Endothelial cell of umbilical vein (primary cell): ENCODE measurements at regions not wholly inside any gene's neighbourhood (a gene's known extent, or its start where the extent isn't known, plus 50 kb on each side); places are given as distances from the start of the nearest gene placed in this dataset.

Experiments used
- BruUV-seq: library from RNA; stranded (reverse); fragments of 400-500 nt; replicated peaks from 2 replicates; lab custom pipeline; 2021; lab: Mats Ljungman, UMichigan
- CTCF ChIA-PET: fragments of 300-600, 350-600 bp; sonication (Branson Sonifier 250); formaldehyde crosslinking; loops from one replicate; lab custom pipeline; 2021; ENCODE audit warnings: antibody characterized with exemption, inconsistent platforms; lab: Charles Lee
- POLR2A ChIA-PET: fragments of 300-600, 350-600 bp; sonication (Branson Sonifier 250); formaldehyde crosslinking; loops from one replicate; lab custom pipeline; 2021; ENCODE audit warnings: antibody characterized with exemption, inconsistent platforms; lab: Charles Lee
- DNase-seq: peaks from one replicate; pipeline ENCODE4 v3.0.0-alpha.2; 2011; ENCODE audit warnings: low read depth, low spot score
- FAIRE-seq: peaks from 2 replicates; lab custom pipeline; 2011; peaks lifted over from hg19 to GRCh38; lab: Jason Lieb, UNC
- H2AFZ ChIP-seq: 2 replicates; pipeline ENCODE4 v1.6.0; 2012; ENCODE audit warnings: low read depth, low read length, control low read depth, inconsistent platforms
- H3K27ac ChIP-seq: 2 replicates; pipeline ENCODE4 v1.5.1; 2011; ENCODE audit warnings: low read depth, mild to moderate bottlenecking, control low read depth, low read length, moderate library complexity; ENCODE audit not compliant: insufficient read depth
- H3K27me3 ChIP-seq, 2 experiments: 2 replicates each; pipeline versions ENCODE4 v1.6.0 to v1.6.1; 2011; ENCODE audit warnings: low read length in 2 of 2, mixed read lengths in 1 of 2; ENCODE audit not compliant: control insufficient read depth in 2 of 2, insufficient read depth in 2 of 2
- H3K36me3 ChIP-seq, 2 experiments: 2 replicates in 1 of 2; 3 replicates in 1 of 2; pipeline ENCODE4 v1.5.1; 2011; ENCODE audit warnings: low read length in 2 of 2, mild to moderate bottlenecking in 1 of 2, moderate library complexity in 1 of 2; ENCODE audit not compliant: control insufficient read depth in 2 of 2, insufficient read depth in 2 of 2; ENCODE audit errors: extremely low read depth in 1 of 2
- H3K4me1 ChIP-seq: 3 replicates; pipeline ENCODE4 v1.5.1; 2011; ENCODE audit warnings: mild to moderate bottlenecking, low read length; ENCODE audit not compliant: control insufficient read depth, insufficient read depth; ENCODE audit errors: extremely low read depth
- H3K4me2 ChIP-seq: 2 replicates; pipeline ENCODE4 v1.6.1; 2011; ENCODE audit warnings: low read length, control low read depth, mixed read lengths; ENCODE audit not compliant: insufficient read depth
- H3K4me3 ChIP-seq, 3 experiments: fragments of 200-600 bp in 1 of 3; sonication (generic), shearing (Covaris generic) in 1 of 3; replicated peaks in 1 of 3; 2 replicates each; pipeline ENCODE4 v1.5.1; 2011 to 2016; ENCODE audit warnings: control low read depth in 3 of 3, low read length in 3 of 3, mild to moderate bottlenecking in 2 of 3, inconsistent platforms in 1 of 3, low read depth in 1 of 3, moderate library complexity in 1 of 3; ENCODE audit not compliant: insufficient read depth in 1 of 3
- H3K79me2 ChIP-seq: 2 replicates; pipeline ENCODE4 v1.6.0; 2012; ENCODE audit warnings: low read length, inconsistent platforms; ENCODE audit not compliant: control insufficient read depth, insufficient read depth
- H3K9ac ChIP-seq: replicated peaks from 2 replicates; pipeline ENCODE3; 2011; ENCODE audit warnings: low read length, control low read depth; ENCODE audit not compliant: insufficient read depth; ENCODE audit errors: extremely low read depth
- H3K9me1 ChIP-seq: replicated peaks from 3 replicates; pipeline ENCODE4 v1.6.0; 2011; ENCODE audit warnings: mild to moderate bottlenecking, low read length; ENCODE audit not compliant: control insufficient read depth, insufficient read depth; ENCODE audit errors: extremely low read depth
- H3K9me3 ChIP-seq: replicated peaks from 2 replicates; pipeline ENCODE4 v1.5.1; 2012; ENCODE audit warnings: low read length, inconsistent platforms; ENCODE audit not compliant: control insufficient read depth, insufficient read depth
- H4K20me1 ChIP-seq: replicated peaks from 2 replicates; pipeline ENCODE3; 2011; ENCODE audit warnings: mild to moderate bottlenecking, low read length; ENCODE audit not compliant: control insufficient read depth, insufficient read depth; ENCODE audit errors: extremely low read depth
- CTCF ChIP-seq, 2 donors: IDR thresholded peaks; 1 replicate in 1 of 2; 2 replicates in 1 of 2; pipeline ENCODE4 v1.5.1; 2011; ENCODE audit warnings: low read length in 2 of 2, mild to moderate bottlenecking in 2 of 2, moderate library complexity in 2 of 2, control low read depth in 1 of 2, inconsistent platforms in 1 of 2, low read depth in 1 of 2; ENCODE audit not compliant: insufficient read depth in 1 of 2; ENCODE audit errors: extremely low read depth in 1 of 2
- EZH2 ChIP-seq: IDR thresholded peaks from 2 replicates; pipeline ENCODE4 v1.6.1; 2012; ENCODE audit warnings: borderline replicate concordance, low read depth, mild to moderate bottlenecking, moderate library complexity, low read length, inconsistent platforms; ENCODE audit not compliant: severe bottlenecking
- FOS ChIP-seq: IDR thresholded peaks from 2 replicates; pipeline ENCODE4 v1.6.1; 2011; ENCODE audit warnings: mild to moderate bottlenecking, low read length, moderate library complexity, borderline replicate concordance; ENCODE audit not compliant: insufficient read depth
- GATA2 ChIP-seq: IDR thresholded peaks from 2 replicates; pipeline ENCODE4 v1.7.0; 2011; ENCODE audit warnings: low read depth, mild to moderate bottlenecking, moderate library complexity, mixed read lengths, low read length; ENCODE audit not compliant: insufficient read length, insufficient read depth
- JUN ChIP-seq: IDR thresholded peaks from 2 replicates; pipeline ENCODE4 v1.6.1; 2011; ENCODE audit warnings: borderline replicate concordance, low read depth; ENCODE audit not compliant: insufficient read length, insufficient read depth
- MAX ChIP-seq: IDR thresholded peaks from 2 replicates; pipeline ENCODE4 v1.6.1; 2011; ENCODE audit not compliant: insufficient read depth, insufficient read length
- MYC ChIP-seq: IDR thresholded peaks from one replicate; pipeline ENCODE4 v1.6.1; 2011; ENCODE audit warnings: mild to moderate bottlenecking, low read depth, low read length
- POLR2A ChIP-seq: IDR thresholded peaks from 2 replicates; pipeline ENCODE4 v1.6.1; 2012; ENCODE audit warnings: low read depth, mild to moderate bottlenecking, control low read depth, low read length
- POLR2AphosphoS5 ChIP-seq: IDR thresholded peaks from 2 replicates; pipeline ENCODE4 v1.6.1; 2012; ENCODE audit warnings: low read depth, mild to moderate bottlenecking, control low read depth, low read length, moderate library complexity; ENCODE audit not compliant: insufficient read depth
- dilution Hi-C: fragments of 300-500 bp; cut with MboI; formaldehyde crosslinking; loops from one replicate; pipeline ENCODE4 v1.15.0; 2019; ENCODE audit warnings: low sequenced_read_pairs; ENCODE audit not compliant: extremely low pct_ligation_motif_present
- intact Hi-C: fragments of 100-400 bp; cut with micrococcal nuclease; formaldehyde crosslinking; loops from one replicate; pipeline ENCODE4 v1.10.0; 2022

- H3K4me3 ChIP-seq = no peak overlapping the region
- no peaks in the 10 kb centered on the region for H3K9me1 ChIP-seq
- H3K4me1 ChIP-seq = no peaks in the 10 kb centered on the region
- H4K20me1 ChIP-seq = no peaks in the 10 kb centered on the region
- H3K36me3 ChIP-seq = no peaks in the 10 kb centered on the region
- H3K27me3 ChIP-seq = no peaks in the 10 kb centered on the region
- H2AFZ ChIP-seq = no peak overlapping the region
- H3K27ac ChIP-seq = no peak overlapping the region
- intact Hi-C loops (no loop called here), dilution Hi-C loops (no loop called here)
- no peak for FAIRE-seq
- POLR2A ChIA-PET = no interaction called here
- TF ChIP-seq MAX (no peak), POLR2A (no peak), POLR2AphosphoS5 (no peak), CTCF (IDR thresholded peaks at IDR 0.05; ENCODE audit: extremely low read depth in 1 of 2, insufficient read depth in 1 of 2, low read depth in 1 of 2, low read length in 2 of 2) (no peak), FOS (no peak), JUN (no peak), EZH2 (no peak), MYC (no peak), GATA2 (no peak)
- CTCF ChIA-PET = no interaction called here
- no peak overlapping the region for H3K4me2 ChIP-seq
- no TSS peak for BruUV-seq
- H3K79me2 ChIP-seq = no peaks in the 10 kb centered on the region
- DNase-seq = no peak
- H3K9ac ChIP-seq = no peak overlapping the region
- H3K9me3 ChIP-seq = no peaks in the 10 kb centered on the region
Observed at GRCh38 chr15:72939514-72940228, 112.6 kb upstream of the NEO1 start.
